Heart left ventricle (tissue), 16 donors: ENCODE measurements at regions not wholly inside any gene's neighbourhood (a gene's known extent, or its start where the extent isn't known, plus 50 kb on each side); places are given as distances from the start of the nearest gene placed in this dataset.

Experiments
- ATAC-seq, 4 donors: fragments of 200-7000 bp; cut with Tn5 transposase; one replicate each; pipeline ENCODE4 v1.9.1; 2020 to 2022; ENCODE audit warnings: moderate library complexity in 4 of 4, mild to moderate bottlenecking in 3 of 4, moderate number of reproducible peaks in 1 of 4
- DNase-seq, 5 donors: peaks; one replicate each; pipeline ENCODE4 v3.0.0-alpha.2; 2020
- H3K27ac ChIP-seq, 12 donors: fragments of 200-600 bp; sonication (generic) in 4 of 12; one replicate each; pipeline versions ENCODE4 v1.5.0 to v1.8.0; 2016 to 2022; ENCODE audit warnings: mild to moderate bottlenecking in 2 of 12
- H3K27me3 ChIP-seq, 9 donors: fragments of 200-600 bp; sonication (generic) in 2 of 9; one replicate each; pipeline versions ENCODE4 v1.5.1 to v1.8.0; 2016 to 2022; ENCODE audit warnings: mild to moderate bottlenecking in 3 of 9
- H3K36me3 ChIP-seq, 9 donors: fragments of 200-600 bp; sonication (generic) in 2 of 9; one replicate each; pipeline versions ENCODE4 v1.5.0 to v1.8.0; 2018 to 2022; ENCODE audit warnings: mild to moderate bottlenecking in 2 of 9
- H3K4me1 ChIP-seq, 12 donors: fragments of 200-600 bp; sonication (generic) in 4 of 12; one replicate each; pipeline versions ENCODE4 v1.5.0 to v1.8.0; 2016 to 2022; ENCODE audit warnings: mild to moderate bottlenecking in 3 of 12
- H3K4me3 ChIP-seq, 12 donors: fragments of 200-600 bp; sonication (generic) in 4 of 12; one replicate each; pipeline versions ENCODE4 v1.5.0 to v1.8.0; 2017 to 2022; ENCODE audit warnings: mild to moderate bottlenecking in 9 of 12, moderate library complexity in 4 of 12
- H3K9me3 ChIP-seq, 12 donors: fragments of 200-600 bp; sonication (generic) in 4 of 12; one replicate each; pipeline versions ENCODE4 v1.5.0 to v1.8.0; 2016 to 2022; ENCODE audit warnings: mild to moderate bottlenecking in 1 of 12
- POLR2A ChIP-seq, 2 donors: fragments of 450-650 bp; IDR thresholded peaks; one replicate each; pipeline ENCODE4 v1.6.1; 2017; ENCODE audit warnings: antibody characterized with exemption in 2 of 2, mild to moderate bottlenecking in 2 of 2, moderate library complexity in 2 of 2
- WGBS, 4 donors: extraction: QIAGEN DNeasy Blood & Tissue Kit in 2 of 4; methylation state at CpG; one replicate each; pipeline versions ENCODE4 v1.1.5 to v1.1.7; 2013 to 2018; 5-methylcytosine and 5-hydroxymethylcytosine counted together
- intact Hi-C, 10 donors: fragments of 100-400 bp; cut with DNase I; formaldehyde crosslinking; loops; one replicate each; pipeline versions ENCODE4 v1.11.1 to v1.14.2; 2022
- TF ChIP-seq, protein P1 (sequence below), 12 donors: fragments of 200-600 bp; sonication (generic) in 4 of 12; IDR thresholded peaks; one replicate each; pipeline versions ENCODE4 v1.5.0 to v1.8.0; 2018 to 2022; ENCODE audit warnings: antibody characterized with exemption in 12 of 12, mild to moderate bottlenecking in 5 of 12
- donor health status: ischemic (EF 13 %, LVEDD 7.1; RV severe dilation, severe dysfunction).
- donor health status: healthy with polysubstance abuse.
- donor health status: DM: no; HTN: yes; CAD: no.
- donor health status: DM: no; HTN: no; CAD: no.
- donor health status: ischemic (EF 25% LVEDD 6.9; RV normal size, moderate dysfunction).
- donor health status: ischemic (EF 25% LVEDD 5.7; RV mildly dilated, moderate dysfunction).
- donor health status: healthy.
- donor health status: DM: yes; HTN: yes; CAD: no.
- donor health status: ischemic (EF 35%, LVEDD 5.7; RV mildly dilated, moderate dysfunction).
- donor health status: nonischemic (EF 11% LVEDD 7.7; RV severe dilation, severe dysfunction).
- donor health status: DM: yes; HTN: yes; CAD: no.
- donor health status: PGD.
- donor health status: ischemic (EF 29% LVEDD 5.4; RV normal size, mild dysfunction).
- donor health status: nonischemic (EF 23%, LVEDD 6.1; RV moderate dilation, normal function).

DNA sequence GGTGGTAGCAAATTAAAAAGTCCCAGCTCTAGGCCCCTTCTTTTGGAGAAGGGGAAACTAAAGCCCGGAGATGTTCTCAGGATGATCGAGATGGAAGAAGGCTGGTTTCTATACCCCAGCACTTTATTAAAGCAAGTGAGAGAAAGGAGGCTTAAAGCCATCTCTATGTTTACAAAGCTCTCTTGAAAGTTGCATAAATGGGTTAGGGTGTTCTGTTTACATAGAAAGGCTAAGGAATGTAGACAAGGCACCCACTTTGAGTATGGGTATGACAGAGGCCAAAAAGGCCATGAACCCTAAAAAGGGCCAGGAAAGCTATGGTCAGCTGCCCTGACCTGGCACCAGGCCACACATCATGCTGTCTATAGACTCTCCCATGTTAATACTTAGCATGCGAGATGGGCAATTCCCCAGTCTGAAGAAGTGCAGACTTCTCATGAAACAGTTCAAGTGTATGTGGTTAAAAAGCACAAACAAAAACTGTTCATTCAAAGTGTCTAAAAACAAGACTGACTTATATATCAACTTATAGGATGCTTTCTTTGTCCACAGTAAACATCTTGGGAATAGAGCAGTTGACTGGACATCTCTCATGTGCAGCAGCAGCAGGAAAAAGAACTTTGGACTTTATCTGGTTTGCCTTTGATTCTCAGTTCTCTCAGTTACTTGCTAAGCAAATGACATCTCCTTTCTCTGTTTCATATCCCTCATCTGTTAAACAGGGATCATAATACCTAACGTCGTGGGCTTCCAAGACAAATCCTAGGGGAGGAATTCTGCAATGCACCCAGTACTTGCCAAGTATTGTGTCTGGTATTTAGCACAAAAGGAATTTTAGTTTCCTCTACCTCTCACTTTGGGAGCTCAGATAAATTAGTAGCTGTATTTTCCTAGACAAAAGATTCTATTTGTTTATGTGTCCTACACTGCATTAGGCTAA lies 521.6 kb downstream of the PLPP3 start:
- WGBS, 4 donors, result 69 to 76% (median 74%) methylated on average over 5 of the region's 5 CpGs
- Histone ChIP-seq H3K36me3 (no peaks in the 10 kb centered on the region), H3K4me3 (no peak overlapping the region), H3K4me1 (peaks cover 0 to 7% (median 0%) of the 10 kb centered on the region in 12 donors), H3K27ac (no peak overlapping the region), H3K9me3 (no peaks in the 10 kb centered on the region), H3K27me3 (no peaks in the 10 kb centered on the region)
- intact Hi-C loops, result no loop called here
- DNase-seq (no peak), ATAC-seq (no peak)
- no peak for TF ChIP-seq POLR2A (IDR thresholded peaks at IDR 0.05)
- TF ChIP-seq, protein P1, sequence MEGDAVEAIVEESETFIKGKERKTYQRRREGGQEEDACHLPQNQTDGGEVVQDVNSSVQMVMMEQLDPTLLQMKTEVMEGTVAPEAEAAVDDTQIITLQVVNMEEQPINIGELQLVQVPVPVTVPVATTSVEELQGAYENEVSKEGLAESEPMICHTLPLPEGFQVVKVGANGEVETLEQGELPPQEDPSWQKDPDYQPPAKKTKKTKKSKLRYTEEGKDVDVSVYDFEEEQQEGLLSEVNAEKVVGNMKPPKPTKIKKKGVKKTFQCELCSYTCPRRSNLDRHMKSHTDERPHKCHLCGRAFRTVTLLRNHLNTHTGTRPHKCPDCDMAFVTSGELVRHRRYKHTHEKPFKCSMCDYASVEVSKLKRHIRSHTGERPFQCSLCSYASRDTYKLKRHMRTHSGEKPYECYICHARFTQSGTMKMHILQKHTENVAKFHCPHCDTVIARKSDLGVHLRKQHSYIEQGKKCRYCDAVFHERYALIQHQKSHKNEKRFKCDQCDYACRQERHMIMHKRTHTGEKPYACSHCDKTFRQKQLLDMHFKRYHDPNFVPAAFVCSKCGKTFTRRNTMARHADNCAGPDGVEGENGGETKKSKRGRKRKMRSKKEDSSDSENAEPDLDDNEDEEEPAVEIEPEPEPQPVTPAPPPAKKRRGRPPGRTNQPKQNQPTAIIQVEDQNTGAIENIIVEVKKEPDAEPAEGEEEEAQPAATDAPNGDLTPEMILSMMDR (IDR thresholded peaks at IDR 0.05), result no peak

DNA sequence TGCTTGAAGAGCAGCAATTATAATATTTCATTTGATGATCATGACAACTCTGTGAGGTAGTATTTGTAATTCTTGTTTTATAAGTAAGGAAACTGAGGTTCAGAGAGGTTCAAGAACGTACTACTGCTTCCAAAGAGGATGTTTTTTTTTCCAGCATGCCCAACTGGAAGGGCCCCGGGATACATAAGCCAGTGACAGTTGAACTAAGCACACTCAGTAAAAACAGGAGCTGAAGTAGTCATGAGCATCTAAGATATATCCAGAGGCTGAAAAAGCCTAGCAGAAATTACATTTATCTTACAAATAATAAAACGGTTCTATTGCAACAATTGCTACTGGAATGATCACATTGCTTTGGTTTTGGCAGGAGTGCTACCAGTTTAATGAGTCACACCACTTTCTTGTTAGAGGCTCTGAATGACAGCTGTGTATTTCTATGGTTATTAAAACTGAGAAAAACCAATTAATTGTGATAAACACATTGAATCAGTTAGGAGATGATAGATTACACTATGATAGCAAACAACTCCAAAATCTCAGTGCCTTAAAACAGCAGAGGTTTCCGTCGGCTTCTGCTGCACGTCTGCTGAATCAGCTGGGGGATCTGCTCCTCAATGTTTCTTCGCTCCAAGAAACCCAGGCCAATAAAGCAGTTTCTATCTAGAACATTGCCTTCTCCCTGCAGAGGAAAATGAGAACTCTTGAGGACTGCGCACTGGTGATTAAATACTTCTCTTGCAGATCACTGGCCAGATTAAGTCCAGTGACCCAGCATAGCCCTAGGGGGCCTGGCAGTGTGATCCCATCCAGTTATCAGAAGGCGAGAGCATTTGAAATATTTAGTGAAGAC lies 522.7 kb downstream of the PLPP3 start:
- H3K9me3 ChIP-seq, result no peaks in the 10 kb centered on the region
- WGBS, 4 donors, result 79 to 84% (median 80%) methylated on average over 9 of the region's 9 CpGs
- DNase-seq, result no peak
- TF ChIP-seq, protein P1 (IDR thresholded peaks at IDR 0.05), result no peak
- TF ChIP-seq POLR2A (IDR thresholded peaks at IDR 0.05), result no peak
- no peaks in the 10 kb centered on the region for H3K27me3 ChIP-seq
- intact Hi-C loops, result no loop called here
- no peaks in the 10 kb centered on the region for H3K36me3 ChIP-seq
- H3K4me1 ChIP-seq, result peaks cover 0 to 7% (median 0%) of the 10 kb centered on the region in 12 donors
- ATAC-seq, result peak in 1 of 4 donors; percentile 33
- H3K27ac ChIP-seq, result no peak overlapping the region
- H3K4me3 ChIP-seq, result no peak overlapping the region

DNA sequence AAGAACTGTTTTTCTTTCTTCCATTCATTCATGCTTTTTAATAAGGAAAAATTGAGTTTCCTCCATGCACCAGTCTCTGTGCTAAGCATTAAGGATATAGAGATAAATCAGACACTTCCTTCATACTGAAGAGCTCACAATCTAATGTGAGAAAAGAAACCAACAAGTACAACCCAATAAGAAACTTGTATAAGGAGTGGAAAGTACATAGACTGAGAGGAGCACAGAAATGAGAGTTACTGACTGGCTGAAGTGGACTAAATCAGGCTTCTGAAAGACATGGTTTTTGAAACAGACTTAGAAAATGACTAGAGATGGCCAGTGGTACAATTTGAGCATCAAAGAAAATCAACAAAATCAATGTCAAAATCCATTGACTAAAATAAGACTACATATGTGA lies 524.4 kb downstream of the PLPP3 start:
- no peaks in the 10 kb centered on the region for H3K27me3 ChIP-seq
- TF ChIP-seq, protein P1 (IDR thresholded peaks at IDR 0.05), result no peak
- TF ChIP-seq POLR2A (IDR thresholded peaks at IDR 0.05), result no peak
- peaks cover 0 to 8% (median 0%) of the 10 kb centered on the region in 12 donors for H3K9me3 ChIP-seq
- peaks cover 0 to 7% (median 0%) of the 10 kb centered on the region in 12 donors for H3K4me1 ChIP-seq
- H3K36me3 ChIP-seq, result no peaks in the 10 kb centered on the region
- intact Hi-C loops, result no loop called here
- DNase-seq (no peak), ATAC-seq (no peak)
- H3K27ac ChIP-seq, result no peak overlapping the region
- H3K4me3 ChIP-seq, result no peak overlapping the region

DNA sequence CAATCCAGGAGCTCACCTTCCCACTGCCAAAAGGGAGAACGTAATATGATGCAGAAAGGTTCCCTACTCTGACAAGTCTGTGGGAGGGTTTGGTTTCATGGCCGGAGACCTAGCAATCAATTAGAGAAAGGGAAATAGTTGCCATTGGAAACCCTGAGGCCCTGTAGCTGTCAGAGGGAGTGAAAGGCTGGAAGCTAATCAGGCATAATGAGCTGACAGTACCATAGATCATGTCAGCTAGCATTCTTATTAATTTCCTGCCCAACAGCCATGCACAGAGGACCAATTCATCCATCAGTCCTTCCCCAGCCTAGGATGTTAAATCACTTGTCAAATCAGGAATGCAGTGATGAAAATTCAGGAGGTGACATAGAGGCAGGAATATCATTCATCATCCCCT lies 527.3 kb downstream of the PLPP3 start:
- no peak overlapping the region for H3K4me3 ChIP-seq
- H3K27me3 ChIP-seq, result no peaks in the 10 kb centered on the region
- H3K27ac ChIP-seq, result no peak overlapping the region
- no peaks in the 10 kb centered on the region for H3K36me3 ChIP-seq
- no peak for DNase-seq
- ATAC-seq, result no peak
- TF ChIP-seq, protein P1 (IDR thresholded peaks at IDR 0.05), result no peak
- no peak for TF ChIP-seq POLR2A (IDR thresholded peaks at IDR 0.05)
- peaks cover 0 to 10% (median 0%) of the 10 kb centered on the region in 12 donors for H3K9me3 ChIP-seq
- intact Hi-C loops, result no loop called here
- H3K4me1 ChIP-seq, result no peaks in the 10 kb centered on the region
- WGBS, 4 donors, result 87 to 95% (median 91%) methylated on average over 2 of the region's 2 CpGs
